ENCODE measurements at regions not wholly inside any gene's neighbourhood (a gene's known extent, or its start where the extent isn't known, plus 50 kb on each side); places are given as distances from the start of the nearest gene placed in this dataset.

DNA sequence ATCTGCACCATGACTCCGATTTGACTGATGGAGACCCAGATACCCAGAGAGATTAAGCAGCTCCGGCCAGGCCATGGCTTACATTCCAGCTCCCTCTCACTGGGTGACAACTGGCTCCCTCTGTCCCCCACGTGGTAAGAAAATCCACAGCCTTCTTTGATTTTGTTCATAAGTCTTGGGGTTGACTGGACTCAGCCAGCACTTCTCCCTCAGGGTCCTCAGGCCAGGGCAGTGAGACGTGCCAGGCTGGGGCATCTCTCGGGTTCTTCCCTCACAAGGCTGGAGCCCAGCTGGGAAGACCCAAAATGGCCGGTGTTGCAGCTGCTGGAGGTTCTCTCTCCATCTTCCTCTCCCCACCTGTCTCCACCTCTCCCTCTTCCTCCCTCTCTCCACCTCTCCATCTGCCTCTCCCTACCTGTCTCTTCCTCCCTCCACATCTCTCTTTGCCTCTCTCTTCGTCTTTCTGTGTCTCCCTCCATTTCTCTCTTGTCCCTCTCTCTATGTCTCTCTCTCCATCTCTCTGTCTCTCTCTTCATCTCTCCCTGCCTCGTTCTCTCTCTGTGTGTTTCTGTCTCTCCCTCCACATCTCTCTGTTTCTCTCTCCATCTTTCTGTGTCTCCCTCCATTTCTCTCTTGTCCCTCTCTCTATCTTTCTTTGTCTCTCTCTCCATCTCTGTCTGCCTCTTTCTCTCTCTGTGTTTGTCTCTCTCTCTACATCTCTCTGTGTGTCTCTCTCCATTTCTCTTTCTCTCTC lies 105.3 kb downstream of the FOXL1 start:
- no peak for DNase-seq

DNA sequence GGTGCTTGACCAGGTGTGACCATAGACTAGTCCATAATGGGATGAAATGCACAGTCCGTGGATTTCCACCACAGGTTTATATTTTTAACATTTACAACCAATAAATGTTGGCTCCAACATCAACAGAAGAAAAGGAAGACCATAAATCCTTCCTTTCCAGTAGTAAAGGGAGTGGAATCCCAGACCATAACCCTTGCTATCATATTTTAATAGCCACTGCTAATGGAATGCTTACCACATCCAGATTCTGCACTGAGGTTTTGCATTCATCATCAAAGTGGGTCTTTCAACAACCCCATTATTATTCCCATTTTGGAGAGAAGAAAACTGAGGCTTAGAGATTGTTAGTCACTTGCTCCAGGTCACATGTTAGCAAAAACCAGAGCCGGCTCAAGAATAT lies 106.7 kb downstream of the FOXL1 start:
- no peak for DNase-seq

- no peak for DNase-seq
Measured at GRCh38 chr16:86690970-86691369, 112.6 kb downstream of the FOXL1 start.

- no peak for DNase-seq
Measured at GRCh38 chr16:86692426-86692825, 114.1 kb downstream of the FOXL1 start.

DNA sequence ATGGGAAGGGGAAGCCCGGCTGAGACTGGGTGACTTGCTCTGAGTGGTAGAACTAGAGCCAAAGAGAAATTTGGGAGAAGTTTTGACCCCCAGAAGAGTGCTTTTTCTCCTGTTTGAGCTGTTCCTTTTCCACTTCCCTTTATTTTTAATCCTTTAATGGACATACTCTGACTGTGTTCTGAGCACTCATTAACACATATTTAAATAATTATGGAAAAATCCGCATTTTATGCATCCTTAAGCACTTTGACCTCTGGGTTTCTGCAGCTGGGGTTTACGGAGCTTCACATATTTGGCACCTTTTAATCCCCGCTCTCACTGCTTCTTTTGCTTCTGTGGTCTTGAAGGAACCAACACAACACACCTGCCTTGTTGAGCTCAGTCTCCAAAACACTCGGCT lies 114.7 kb downstream of the FOXL1 start:
- DNase-seq: no peak

GRCh38 chr16:86697715-86698114 lies 119.4 kb downstream of the FOXL1 start:
- no peak for DNase-seq

DNA sequence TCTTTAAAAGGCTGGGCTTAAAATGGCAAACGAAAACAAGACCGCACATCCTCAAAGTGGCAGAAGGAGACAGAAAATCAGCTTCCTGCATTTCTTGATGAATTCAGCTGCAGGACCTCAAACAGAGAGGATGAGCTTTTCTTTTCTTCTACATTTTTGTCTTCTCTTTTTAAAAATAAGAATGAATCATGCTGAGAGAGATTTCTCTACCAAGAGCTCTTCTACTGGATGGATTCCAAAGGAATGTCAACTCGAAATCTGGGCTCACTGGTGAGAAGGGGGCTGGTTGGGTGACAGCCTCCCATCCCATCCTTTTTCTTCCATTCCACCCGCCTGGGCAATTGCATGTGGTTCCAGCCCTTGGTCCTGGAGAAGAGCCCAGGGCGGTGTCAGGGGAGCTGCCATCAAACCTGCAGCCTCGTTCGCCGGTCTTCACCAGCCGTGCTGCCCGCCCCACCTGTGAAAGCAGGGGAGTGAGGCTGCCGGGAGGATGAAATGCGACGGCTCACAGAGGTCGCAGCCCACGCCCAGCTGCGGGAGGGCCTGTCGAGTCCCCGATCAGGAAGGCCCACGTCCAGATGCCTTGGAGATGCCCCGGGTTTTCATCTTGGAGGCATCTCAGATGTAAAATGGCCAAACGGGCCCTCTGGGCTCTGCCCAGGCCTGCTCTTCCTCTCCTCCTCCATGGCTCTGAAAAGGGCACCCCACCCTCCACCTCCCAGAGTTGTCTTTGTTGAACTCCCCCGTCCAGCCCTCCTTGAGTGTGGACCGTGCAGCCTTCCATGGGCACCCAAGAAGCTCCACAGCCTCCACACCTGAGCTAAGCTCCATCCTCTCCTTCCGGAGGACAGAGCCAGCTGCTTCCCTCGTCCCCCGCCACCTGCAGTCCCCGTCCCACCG lies 121.9 kb downstream of the FOXL1 start:
- no peak for DNase-seq

DNA sequence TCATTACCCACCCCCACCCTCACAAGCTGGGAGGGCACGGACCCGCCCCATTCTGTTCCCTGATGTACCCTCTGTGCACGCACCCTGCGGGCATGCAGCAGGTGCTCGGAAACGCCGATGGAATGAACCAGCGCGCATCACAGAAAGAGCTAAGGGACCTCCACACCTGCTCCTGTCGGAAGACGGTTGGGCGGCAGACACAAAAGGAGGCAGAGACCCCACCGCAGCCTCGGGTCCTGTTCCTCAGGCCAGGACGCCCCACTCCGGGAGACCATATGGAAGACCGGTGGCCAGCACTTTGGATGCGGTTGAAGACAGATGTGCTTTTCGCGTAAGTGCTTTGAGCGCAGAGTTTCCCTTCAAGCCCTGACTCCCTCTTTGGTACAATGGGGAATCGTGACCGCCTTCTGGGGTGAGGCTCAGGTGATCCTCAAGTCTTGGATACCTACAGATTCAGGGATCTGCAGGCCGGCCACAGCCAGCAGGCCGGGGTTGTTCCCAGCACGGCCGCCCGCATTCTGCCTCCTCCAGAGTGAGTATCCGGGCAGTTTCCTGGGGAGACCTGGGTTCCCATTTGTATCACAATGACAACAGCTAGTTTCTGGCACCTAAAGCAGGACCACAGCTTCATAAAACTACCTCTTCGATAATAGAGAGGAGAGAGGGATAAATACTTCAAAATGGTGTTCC lies 123.1 kb downstream of the FOXL1 start:
- DNase-seq: no peak

DNA sequence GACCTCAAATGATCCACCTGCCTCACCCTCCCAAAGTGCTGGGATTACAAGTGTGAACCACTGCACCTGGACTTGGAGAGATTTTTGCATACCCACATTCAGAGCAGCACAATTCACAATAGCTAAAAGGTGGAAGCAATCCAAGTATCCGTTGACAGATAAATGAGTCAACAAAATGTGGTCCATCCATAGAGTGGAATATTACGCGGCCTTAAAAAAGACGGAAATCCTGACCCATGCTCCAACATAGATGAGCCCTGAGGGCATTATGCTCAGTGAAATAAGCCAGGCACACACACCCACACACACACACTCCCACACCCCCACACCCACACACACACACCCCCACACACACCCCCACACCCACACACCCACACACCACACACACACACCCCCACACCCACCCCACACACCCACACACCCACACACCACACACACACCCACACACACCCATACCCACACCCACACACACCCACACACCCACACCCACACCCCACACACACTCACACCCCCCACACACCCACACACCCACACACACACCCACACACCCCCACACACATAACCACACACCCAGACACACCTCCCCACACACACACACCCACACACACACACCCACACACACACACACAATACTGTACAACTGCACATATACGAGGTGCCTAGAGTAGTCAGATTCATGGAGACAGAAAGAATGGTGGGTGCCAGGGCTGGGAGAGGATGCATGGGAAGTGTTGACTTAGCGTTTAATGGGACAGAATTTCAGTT lies 124.7 kb downstream of the FOXL1 start:
- no peak for DNase-seq

DNA sequence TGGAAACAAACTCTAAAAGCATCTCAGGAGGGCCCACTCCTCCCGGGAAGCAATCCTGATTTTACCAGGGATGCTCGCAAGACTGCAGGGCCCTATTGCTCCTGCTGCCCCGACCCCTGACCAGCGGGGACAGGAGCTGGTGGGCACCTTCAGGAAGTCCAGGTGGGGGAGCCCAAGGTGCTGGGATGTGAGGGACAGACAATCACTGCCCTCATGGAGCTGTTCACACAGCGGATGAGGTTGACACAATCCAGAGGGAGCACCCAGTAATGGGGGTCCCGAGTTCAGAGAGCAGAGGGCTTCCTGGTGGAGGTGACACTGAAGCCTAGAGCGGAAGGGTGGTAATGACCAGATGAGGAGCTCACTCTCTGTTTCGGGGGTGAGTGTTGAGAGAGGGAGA lies 126.2 kb downstream of the FOXL1 start:
- no peak for DNase-seq

DNA sequence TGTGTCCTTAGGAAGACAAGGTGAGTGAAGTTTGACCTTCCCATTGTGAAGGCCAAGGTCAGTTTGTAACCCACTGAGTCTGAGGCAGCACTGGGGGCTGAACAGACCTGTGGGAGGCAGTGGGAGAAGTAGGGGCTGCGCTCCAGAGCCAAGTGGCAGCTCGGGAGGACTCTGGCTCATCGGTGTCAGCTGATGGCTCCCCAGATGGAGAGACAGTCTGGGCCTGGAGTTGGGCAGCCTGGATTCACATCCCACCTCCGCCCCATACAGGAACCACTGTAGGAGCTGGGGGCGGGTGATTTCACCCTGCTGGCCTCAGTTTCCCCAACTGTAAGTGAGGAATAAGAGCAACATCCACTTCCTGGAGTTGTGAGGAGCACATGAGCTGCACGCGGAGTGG lies 128.4 kb downstream of the FOXL1 start:
- DNase-seq: no peak

DNA sequence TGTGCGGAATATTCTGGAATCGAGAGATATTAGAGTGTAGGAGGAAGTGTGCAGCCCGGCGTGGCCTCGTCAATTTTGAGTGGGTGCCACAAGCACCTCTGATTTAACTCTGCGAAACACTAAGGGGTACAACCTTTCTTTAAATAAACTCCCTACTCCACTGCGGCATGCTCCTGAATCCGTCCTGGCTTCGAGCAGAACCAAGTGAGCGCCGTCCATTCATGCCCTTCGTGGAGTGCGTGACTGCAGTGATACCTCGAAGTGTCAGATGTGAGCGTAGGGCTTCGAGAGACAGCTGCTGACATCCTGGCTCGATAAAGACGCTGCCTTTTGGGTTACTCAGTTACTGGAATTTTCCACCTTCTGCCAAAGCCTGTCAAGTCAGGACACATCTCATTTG lies 128.8 kb downstream of the FOXL1 start:
- DNase-seq: no peak

DNA sequence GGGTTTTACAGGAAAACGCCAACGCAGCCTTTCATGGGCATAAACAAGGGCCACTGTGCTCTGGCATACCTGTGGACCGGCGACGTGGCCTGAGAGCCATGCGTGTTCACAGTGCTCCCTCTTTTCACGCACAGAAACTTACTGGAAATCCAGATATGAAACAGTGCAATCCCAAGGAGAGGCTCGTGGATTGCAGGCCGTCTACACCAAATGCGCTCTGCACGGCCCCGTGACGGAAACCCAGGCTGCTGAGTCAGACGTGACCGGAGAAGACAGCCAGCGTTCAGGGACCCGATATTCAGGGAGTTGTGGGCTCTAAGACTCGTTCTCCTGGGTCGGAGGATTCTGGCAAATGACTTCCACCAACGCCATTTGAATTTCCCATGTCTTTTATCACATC lies 129.2 kb downstream of the FOXL1 start:
- no peak for DNase-seq

- no peak for DNase-seq
Measured at GRCh38 chr16:86708431-86708830, 130.1 kb downstream of the FOXL1 start.

- no peak for DNase-seq
Measured at GRCh38 chr16:86709103-86709502, 130.8 kb downstream of the FOXL1 start.

DNA sequence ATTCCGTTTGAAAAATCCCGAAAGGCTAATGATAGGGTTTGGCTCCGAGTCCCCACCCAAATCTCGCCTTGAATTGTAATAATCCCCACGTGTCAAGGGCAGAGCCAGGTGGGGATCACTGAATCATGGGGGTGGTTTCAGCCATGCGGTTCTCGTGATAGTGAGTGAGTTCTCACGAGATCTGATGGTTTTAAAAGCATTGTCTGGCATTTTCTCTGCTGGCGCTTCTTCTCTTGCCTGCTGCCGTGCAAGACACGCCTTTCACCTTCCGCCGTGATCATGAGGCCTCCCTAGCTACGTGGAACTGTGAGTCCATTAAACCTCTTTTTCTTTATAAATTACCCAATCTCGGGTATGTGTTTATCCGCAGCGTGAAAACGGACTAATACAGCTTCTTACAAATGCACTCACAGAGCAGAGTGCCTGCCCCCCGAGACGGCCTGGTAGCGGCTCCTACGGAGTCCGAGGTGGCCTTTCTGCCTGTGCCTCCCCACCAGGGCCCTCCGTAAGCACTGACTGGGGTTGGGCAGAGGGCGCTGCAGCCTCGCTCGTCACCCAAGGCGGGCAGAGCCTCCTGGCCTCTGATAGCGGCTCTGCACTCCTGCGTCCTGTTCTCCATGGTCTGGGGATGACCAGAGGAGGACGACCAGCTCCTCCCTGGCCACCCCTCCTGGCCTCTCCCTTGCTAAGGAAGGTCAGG lies 131.7 kb downstream of the FOXL1 start:
- no peak for DNase-seq

- DNase-seq: no peak
Measured at GRCh38 chr16:86710602-86710950, 132.2 kb downstream of the FOXL1 start.

DNA sequence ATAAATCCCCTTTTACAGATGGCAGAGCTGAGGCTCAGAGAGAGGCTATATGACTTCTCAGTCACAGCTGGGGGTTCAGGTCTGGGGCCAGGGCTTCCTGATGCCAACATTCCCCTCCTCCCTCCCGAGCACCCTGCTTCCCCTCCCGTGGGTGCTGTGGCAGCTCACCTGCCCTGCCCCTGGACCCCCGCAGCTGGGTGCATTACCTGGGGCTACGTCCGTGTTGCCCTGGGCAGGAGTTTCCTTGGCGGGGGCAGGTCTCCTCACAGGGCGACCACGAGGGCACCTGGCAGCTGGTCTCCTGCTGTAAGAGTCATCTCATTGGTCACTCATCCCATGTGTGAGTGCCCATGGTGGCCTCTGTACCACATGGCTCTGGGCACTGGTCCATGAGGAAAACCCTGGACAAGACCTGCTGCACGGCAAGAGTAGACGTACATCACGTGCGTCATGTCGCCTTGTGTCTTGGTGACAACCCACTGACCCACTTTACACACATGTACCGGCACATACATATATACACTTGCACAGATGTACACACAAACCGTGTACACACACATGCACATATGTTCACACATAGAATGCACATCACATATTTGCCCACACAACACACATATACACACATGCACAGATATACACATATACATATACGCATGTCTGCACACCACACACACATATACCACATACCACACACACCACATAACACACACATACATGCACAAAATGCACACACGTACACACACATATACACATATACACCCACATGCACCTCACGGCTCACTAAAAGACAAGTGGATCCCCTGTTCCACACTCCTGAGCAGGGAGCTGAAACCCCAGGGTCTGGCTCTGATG lies 134.0 kb downstream of the FOXL1 start:
- no peak for DNase-seq

- no peak for DNase-seq
Measured at GRCh38 chr16:86713021-86713631, 134.8 kb downstream of the FOXL1 start.

DNA sequence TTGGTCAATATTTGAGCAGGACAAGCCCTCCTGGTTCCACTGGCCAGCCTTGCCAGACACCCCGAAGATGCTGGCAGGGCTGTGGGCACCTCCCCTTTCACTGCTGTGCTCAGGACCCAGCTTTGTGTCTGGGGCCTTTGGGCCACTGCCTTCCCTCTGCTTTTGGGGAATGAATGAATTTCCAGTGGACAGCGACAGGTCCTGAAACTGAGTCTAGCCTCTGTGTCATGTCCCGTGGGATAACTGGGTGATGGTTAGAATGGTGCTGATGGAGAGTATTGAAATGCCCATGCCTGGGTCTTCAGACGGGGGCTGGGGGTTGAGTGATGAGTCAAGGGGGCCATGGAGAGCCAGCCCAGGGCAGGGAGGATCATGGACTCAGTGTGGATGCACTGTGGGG lies 135.8 kb downstream of the FOXL1 start:
- no peak for DNase-seq

DNA sequence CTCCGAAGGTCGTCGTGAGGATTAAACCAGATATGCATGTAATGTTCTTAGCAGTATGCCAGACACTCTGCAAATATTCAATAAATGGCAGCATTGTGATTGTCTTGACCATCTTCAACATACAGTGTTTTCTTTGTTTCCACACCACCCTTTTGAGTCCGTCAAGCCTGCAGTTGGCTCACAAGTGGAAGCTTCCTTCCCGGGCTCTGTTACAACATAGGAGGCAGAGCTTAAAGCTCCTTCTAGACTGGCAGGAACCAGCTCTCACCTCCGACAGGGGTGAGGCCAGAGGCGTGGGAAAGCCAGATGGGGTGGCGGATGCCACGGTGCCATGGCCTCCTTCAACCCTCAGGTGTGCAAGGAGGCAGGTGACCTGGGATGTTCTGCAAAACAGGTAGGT lies 138.3 kb downstream of the FOXL1 start:
- DNase-seq: no peak
